Midbrain (tissue), 1 donor: ENCODE measurements at regions not wholly inside any gene's neighbourhood (a gene's known extent, or its start where the extent isn't known, plus 50 kb on each side); places are given as distances from the start of the nearest gene placed in this dataset.
"Not testable (repeated sequence)": the region's sequence is repeated elsewhere in the genome, so short reads cannot be mapped to it uniquely, and the experiment has no call there.

Experiments
- DNase-seq: peaks from one replicate; lab custom pipeline; 2025; lab: John Stamatoyannopoulos, UW

GRCh38 chr6:112459758-112460304 lies 112.7 kb downstream of the RFPL4B start:
- no peak for DNase-seq

- DNase-seq, result no peak
Measured at GRCh38 chr6:112464901-112465665, 118.0 kb downstream of the RFPL4B start.

- DNase-seq, result no peak
Measured at GRCh38 chr6:112466373-112467151, 119.4 kb downstream of the RFPL4B start.

GRCh38 chr6:112468359-112468758 lies 121.2 kb downstream of the RFPL4B start:
- no peak for DNase-seq

- DNase-seq, result no peak
Measured at GRCh38 chr6:112469306-112469705, 122.2 kb downstream of the RFPL4B start.

- no peak for DNase-seq
Measured at GRCh38 chr6:112470376-112470775, 123.2 kb downstream of the RFPL4B start.

GRCh38 chr6:112470950-112471349 lies 123.8 kb downstream of the RFPL4B start:
- DNase-seq, result no peak

GRCh38 chr6:112475083-112475482 lies 128.0 kb downstream of the RFPL4B start:
- DNase-seq, result no peak

GRCh38 chr6:112477125-112477524 lies 130.0 kb downstream of the RFPL4B start:
- no peak for DNase-seq

GRCh38 chr6:112478036-112478435 lies 130.9 kb downstream of the RFPL4B start:
- no peak for DNase-seq

GRCh38 chr6:112479975-112480374 lies 132.8 kb downstream of the RFPL4B start:
- not testable (repeated sequence) for DNase-seq

- DNase-seq, result no peak
Measured at GRCh38 chr6:112480553-112480952, 133.4 kb downstream of the RFPL4B start.

GRCh38 chr6:112481211-112481610 lies 134.1 kb downstream of the RFPL4B start:
- no peak for DNase-seq

GRCh38 chr6:112482373-112482772 lies 135.2 kb downstream of the RFPL4B start:
- DNase-seq, result no peak

GRCh38 chr6:112485120-112485826 lies 138.1 kb downstream of the RFPL4B start:
- DNase-seq, result no peak

GRCh38 chr6:112485827-112486212 lies 138.7 kb downstream of the RFPL4B start:
- no peak for DNase-seq

GRCh38 chr6:112486454-112486853 lies 139.3 kb downstream of the RFPL4B start:
- DNase-seq, result no peak

- DNase-seq, result no peak
Measured at GRCh38 chr6:112488238-112488637, 141.1 kb downstream of the RFPL4B start.

GRCh38 chr6:112501705-112502104 lies 154.6 kb downstream of the RFPL4B start:
- DNase-seq, result peak; percentile 38

- DNase-seq, result peak; percentile 39
Measured at GRCh38 chr6:112502351-112503090, 155.4 kb downstream of the RFPL4B start.

GRCh38 chr6:112503091-112503596 lies 156.0 kb downstream of the RFPL4B start:
- peak; percentile 78 for DNase-seq
